K562 (cell line): ENCODE measurements at regions not wholly inside any gene's neighbourhood (a gene's known extent, or its start where the extent isn't known, plus 50 kb on each side); places are given as distances from the start of the nearest gene placed in this dataset.

Experiments
- ERF ChIP-seq: fragments of 450-650 bp; formaldehyde crosslinking; IDR thresholded peaks from 2 replicates; pipeline ENCODE4 v1.4.0; 2020; ENCODE audit warnings: mild to moderate bottlenecking, mixed read lengths
- SNRNP70 ChIP-seq: fragments of 200-400 bp; formaldehyde crosslinking; optimal IDR thresholded peaks from 2 replicates; pipeline ENCODE3; 2017; ENCODE audit warnings: low read depth, low read length
- TBP ChIP-seq: optimal IDR thresholded peaks from 2 replicates; pipeline ENCODE3; 2011; ENCODE audit warnings: low read depth, low read length, improper control_type of control experiment
- ZFP91 ChIP-seq: sonication (generic); formaldehyde crosslinking; IDR thresholded peaks from 2 replicates; pipeline ENCODE4 v1.8.0; 2022; ENCODE audit warnings: mild to moderate bottlenecking, missing genetic modification reagents
- TF ChIP-seq, protein P1 (sequence below): fragments of 250-450 bp; sonication (Bioruptor Pico); IDR thresholded peaks from 2 replicates; pipeline ENCODE4 v1.5.0; 2021; ENCODE audit warnings: mild to moderate bottlenecking, moderate library complexity
- TF ChIP-seq, protein P2 (sequence below): fragments of 250-450 bp; sonication (Bioruptor Pico); IDR thresholded peaks from 2 replicates; pipeline ENCODE4 v1.4.0; 2020; ENCODE audit warnings: mild to moderate bottlenecking, moderate library complexity, borderline replicate concordance
- TF ChIP-seq, protein P3 (sequence below): fragments of 450-650 bp; conservative IDR thresholded peaks from 2 replicates; pipeline ENCODE4 v1.6.1; 2016; ENCODE audit warnings: missing genetic modification characterization, low read depth, mild to moderate bottlenecking, control low read depth, missing compliant biosample characterization

DNA sequence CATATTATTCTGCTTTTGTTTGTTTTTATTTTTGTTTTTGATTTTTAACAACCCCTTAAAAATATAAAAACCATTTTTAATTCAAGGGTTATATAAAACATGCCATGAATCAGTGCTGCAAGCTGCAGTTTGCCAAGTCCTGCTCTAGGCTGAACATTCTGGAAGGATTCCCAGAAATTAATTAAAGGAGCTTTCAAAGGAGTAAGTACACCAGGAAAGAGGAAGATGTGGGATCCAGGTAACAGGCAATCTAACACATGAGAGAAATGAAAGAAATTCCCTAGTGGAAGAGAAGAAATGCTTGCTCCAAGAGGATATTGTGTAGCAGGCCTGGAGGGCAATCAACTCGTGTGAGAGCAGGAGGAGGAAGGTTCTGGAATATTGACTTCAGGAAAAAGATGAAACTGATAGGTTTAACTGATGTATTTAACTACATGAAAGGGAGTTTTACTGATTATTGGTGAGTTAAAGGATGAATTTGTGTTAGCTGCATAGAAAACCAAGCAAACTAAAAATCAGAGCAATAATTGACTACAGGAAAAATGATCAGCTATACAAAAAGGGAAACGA, 146.0 kb upstream of the PHACTR1 start (continued):
- TF ChIP-seq, protein P1, sequence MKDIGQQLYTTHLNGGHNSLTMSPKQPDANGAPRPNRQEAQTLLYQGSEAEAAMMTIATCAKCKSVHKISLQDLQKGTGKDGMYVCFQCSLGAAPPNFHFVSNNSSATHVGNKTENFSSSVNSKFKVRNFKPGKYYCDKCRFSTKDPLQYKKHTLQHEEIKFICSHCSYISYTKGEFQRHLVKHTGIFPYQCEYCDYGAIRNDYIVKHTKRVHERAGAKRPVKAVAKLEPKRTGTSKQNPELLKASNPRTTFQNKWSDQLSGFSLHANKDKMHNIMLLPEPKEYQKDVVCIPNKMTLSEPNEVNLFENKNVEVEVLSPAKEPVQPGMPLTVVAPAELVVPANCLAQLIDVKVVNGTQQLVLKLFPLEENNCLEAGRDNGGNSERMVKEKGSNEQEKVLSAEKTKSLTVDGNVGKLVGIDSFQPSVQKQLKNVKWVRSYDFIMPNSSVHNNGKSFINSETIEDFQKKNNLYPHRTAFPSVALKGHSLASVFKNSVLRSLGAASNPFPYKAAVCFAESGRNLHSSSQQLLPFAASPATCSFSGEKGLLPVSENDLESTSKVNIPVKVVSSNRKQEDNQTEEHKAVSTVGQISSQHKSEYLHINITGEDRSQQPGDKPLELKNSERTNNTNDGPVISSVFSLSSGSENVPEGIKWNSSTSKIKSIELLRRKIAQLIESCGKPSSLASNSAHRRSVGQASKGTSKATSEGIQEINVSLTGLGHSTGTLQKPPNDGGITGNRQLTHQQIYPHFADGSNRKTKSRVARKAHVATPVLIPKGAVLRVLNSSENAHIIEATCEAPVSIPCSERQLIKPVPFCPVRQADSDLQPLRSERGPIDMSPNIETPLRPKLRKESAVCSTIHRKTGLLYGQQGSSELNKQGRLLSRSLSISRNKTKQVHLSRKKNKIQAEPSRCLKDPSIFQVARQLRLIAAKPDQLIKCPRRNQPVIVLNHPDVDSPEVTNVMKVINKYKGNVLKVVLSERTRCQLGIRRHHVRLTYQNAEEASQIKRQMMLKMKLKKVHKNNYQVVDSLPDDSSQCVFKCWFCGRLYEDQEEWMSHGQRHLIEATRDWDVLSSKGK (CRISPR knock-in tag), result no peak
- TF ChIP-seq ERF (CRISPR knock-in tag) (no peak), ZFP91 (CRISPR knock-in tag) (no peak), SNRNP70 (no peak), TBP (no peak)
- TF ChIP-seq, protein P2, sequence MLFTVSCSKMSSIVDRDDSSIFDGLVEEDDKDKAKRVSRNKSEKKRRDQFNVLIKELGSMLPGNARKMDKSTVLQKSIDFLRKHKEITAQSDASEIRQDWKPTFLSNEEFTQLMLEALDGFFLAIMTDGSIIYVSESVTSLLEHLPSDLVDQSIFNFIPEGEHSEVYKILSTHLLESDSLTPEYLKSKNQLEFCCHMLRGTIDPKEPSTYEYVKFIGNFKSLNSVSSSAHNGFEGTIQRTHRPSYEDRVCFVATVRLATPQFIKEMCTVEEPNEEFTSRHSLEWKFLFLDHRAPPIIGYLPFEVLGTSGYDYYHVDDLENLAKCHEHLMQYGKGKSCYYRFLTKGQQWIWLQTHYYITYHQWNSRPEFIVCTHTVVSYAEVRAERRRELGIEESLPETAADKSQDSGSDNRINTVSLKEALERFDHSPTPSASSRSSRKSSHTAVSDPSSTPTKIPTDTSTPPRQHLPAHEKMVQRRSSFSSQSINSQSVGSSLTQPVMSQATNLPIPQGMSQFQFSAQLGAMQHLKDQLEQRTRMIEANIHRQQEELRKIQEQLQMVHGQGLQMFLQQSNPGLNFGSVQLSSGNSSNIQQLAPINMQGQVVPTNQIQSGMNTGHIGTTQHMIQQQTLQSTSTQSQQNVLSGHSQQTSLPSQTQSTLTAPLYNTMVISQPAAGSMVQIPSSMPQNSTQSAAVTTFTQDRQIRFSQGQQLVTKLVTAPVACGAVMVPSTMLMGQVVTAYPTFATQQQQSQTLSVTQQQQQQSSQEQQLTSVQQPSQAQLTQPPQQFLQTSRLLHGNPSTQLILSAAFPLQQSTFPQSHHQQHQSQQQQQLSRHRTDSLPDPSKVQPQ (CRISPR knock-in tag), result no peak
- TF ChIP-seq, protein P3, sequence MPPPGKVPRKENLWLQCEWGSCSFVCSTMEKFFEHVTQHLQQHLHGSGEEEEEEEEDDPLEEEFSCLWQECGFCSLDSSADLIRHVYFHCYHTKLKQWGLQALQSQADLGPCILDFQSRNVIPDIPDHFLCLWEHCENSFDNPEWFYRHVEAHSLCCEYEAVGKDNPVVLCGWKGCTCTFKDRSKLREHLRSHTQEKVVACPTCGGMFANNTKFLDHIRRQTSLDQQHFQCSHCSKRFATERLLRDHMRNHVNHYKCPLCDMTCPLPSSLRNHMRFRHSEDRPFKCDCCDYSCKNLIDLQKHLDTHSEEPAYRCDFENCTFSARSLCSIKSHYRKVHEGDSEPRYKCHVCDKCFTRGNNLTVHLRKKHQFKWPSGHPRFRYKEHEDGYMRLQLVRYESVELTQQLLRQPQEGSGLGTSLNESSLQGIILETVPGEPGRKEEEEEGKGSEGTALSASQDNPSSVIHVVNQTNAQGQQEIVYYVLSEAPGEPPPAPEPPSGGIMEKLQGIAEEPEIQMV (tag), result no peak
